ENCODE measurements at regions not wholly inside any gene's neighbourhood (a gene's known extent, or its start where the extent isn't known, plus 50 kb on each side); places are given as distances from the start of the nearest gene placed in this dataset.

DNA sequence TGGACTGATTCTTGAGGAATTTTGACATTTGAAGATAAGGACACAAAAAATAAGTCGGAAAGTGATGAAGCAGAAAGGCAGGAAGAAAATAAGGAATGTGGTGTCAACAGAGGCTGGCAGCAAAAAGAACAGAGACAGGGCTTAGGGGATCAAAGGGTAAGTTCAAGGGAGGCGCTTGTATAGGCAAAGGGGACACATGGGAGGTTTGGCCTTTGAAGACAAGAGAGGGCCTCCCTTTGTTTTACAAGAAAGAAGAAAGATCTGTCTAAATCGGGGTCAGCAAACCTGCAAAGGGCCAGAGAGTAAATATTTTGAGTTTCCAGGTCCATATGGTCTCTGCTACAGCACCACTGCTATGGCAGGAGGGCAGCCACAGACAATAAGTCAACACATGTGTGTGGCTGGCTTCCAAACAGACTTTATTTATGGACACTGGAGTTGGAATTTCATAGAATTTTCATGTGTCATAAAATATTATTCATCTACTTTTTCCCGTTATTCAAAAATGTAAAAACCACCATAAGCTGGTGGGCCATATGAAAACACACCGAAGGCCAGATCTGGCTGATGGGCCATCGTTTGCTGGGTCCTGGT is 112.0 kb upstream of the FBXL7 start:
- Histone ChIP-seq H3K36me3 (no peaks in the 10 kb centered on the region), H3K27ac (no peak overlapping the region), H3K27me3 (no peaks in the 10 kb centered on the region), H3K4me1 (no peaks in the 10 kb centered on the region), H3K9me3 (no peaks in the 10 kb centered on the region), H3K4me3 (no peak overlapping the region)
- TF ChIP-seq, protein P1, sequence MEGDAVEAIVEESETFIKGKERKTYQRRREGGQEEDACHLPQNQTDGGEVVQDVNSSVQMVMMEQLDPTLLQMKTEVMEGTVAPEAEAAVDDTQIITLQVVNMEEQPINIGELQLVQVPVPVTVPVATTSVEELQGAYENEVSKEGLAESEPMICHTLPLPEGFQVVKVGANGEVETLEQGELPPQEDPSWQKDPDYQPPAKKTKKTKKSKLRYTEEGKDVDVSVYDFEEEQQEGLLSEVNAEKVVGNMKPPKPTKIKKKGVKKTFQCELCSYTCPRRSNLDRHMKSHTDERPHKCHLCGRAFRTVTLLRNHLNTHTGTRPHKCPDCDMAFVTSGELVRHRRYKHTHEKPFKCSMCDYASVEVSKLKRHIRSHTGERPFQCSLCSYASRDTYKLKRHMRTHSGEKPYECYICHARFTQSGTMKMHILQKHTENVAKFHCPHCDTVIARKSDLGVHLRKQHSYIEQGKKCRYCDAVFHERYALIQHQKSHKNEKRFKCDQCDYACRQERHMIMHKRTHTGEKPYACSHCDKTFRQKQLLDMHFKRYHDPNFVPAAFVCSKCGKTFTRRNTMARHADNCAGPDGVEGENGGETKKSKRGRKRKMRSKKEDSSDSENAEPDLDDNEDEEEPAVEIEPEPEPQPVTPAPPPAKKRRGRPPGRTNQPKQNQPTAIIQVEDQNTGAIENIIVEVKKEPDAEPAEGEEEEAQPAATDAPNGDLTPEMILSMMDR (IDR thresholded peaks at IDR 0.05): no peak
- DNase-seq (ENCODE audit: low spot score): no peak

DNA sequence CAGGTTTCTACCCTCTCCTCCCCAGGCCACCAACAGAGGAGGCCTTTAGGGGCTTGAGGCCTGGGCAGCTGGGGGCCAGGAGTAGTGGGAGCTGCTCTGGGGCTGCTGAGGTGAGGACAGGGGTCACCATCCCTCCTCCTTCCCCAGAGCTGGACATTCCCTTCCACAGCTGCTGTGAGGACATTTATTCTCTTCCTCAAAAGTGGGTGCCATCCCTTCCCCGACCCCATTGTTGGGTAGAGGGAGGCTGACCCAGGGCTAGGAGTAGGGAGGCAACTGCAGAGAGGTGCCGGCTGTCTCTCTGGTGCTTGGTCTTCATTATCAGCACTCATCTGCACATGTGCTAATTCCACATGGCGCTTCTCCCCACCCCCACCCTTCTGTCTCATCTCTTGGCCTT is 113.9 kb upstream of the FBXL7 start:
- H3K27ac ChIP-seq: no peak overlapping the region
- no peaks in the 10 kb centered on the region for H3K27me3 ChIP-seq
- no peaks in the 10 kb centered on the region for H3K36me3 ChIP-seq
- TF ChIP-seq, protein P1 (IDR thresholded peaks at IDR 0.05): no peak
- H3K9me3 ChIP-seq: no peaks in the 10 kb centered on the region
- H3K4me1 ChIP-seq: no peaks in the 10 kb centered on the region
- H3K4me3 ChIP-seq: no peak overlapping the region
- no peak for DNase-seq (ENCODE audit: low spot score)

DNA sequence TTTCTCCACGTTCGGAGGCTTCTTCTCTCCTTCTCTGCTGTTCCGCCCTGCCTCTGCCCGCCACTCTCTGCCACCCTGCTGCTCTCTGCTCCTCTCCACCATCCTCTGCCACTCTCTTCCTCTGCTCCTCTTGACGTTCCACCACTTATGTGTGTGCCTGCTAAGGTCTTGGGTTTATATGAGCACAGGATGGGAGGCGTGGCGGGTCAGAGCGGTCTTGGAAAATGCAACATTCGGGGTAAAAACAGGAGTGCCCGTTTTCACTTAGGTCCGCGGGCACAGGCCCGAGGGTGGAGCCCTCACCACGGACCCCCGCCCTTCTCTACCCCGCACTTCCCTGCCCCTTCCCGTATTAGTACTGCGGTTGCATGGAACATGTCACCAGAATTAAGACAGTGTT is 114.4 kb upstream of the FBXL7 start:
- H3K4me1 ChIP-seq: no peaks in the 10 kb centered on the region
- H3K4me3 ChIP-seq: no peak overlapping the region
- H3K27me3 ChIP-seq: no peaks in the 10 kb centered on the region
- no peak overlapping the region for H3K27ac ChIP-seq
- no peaks in the 10 kb centered on the region for H3K9me3 ChIP-seq
- no peaks in the 10 kb centered on the region for H3K36me3 ChIP-seq
- DNase-seq (ENCODE audit: low spot score): no peak
- TF ChIP-seq, protein P1 (IDR thresholded peaks at IDR 0.05): no peak

DNA sequence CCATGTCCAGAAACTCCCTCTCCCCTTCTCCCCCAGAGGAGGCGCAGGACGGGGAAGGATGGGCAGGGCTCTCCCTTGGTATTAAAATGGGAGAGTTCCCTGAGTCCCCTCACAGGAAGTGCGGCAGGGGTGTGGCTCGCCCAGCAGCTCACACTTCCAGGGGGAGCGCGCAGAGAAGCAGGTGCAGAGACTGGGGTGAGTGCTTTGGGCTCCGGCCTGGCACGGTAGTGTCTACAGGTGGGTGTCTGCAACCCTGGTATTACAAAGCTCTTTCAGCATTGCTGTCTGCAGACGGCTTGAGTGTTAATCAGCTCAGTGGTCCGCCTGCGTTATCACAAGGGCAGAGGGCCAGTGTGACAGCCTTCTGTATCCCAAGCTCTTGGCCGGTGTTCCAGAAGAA is 114.9 kb upstream of the FBXL7 start:
- Histone ChIP-seq H3K27me3 (no peaks in the 10 kb centered on the region), H3K27ac (no peak overlapping the region), H3K4me1 (no peaks in the 10 kb centered on the region), H3K4me3 (no peak overlapping the region), H3K36me3 (no peaks in the 10 kb centered on the region), H3K9me3 (no peaks in the 10 kb centered on the region)
- no peak for DNase-seq (ENCODE audit: low spot score)
- TF ChIP-seq, protein P1 (IDR thresholded peaks at IDR 0.05): no peak

DNA sequence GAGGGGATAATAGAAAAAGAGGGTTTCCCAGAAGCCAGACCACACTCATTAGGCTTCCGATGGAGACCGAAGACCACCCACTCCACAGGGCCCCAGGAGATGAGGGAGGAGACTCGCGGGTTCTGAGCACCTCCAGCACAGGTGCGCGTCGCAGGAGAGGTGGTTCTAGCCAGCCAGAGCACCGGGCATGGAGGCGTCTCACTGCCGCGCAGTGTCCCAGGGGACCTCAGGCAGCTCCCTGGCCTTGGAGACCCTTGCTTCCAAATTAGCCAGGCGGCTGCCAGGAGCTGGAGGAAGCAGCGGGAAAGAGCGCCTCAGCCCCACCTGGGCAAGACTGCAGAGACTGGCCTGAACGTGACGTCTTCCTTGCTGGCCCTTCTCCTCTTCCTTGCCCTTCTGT is 115.4 kb upstream of the FBXL7 start:
- no peaks in the 10 kb centered on the region for H3K9me3 ChIP-seq
- TF ChIP-seq, protein P1 (IDR thresholded peaks at IDR 0.05): no peak
- H3K4me3 ChIP-seq: no peak overlapping the region
- H3K4me1 ChIP-seq: no peaks in the 10 kb centered on the region
- no peak overlapping the region for H3K27ac ChIP-seq
- H3K27me3 ChIP-seq: no peaks in the 10 kb centered on the region
- no peak for DNase-seq (ENCODE audit: low spot score)
- H3K36me3 ChIP-seq: no peaks in the 10 kb centered on the region

DNA sequence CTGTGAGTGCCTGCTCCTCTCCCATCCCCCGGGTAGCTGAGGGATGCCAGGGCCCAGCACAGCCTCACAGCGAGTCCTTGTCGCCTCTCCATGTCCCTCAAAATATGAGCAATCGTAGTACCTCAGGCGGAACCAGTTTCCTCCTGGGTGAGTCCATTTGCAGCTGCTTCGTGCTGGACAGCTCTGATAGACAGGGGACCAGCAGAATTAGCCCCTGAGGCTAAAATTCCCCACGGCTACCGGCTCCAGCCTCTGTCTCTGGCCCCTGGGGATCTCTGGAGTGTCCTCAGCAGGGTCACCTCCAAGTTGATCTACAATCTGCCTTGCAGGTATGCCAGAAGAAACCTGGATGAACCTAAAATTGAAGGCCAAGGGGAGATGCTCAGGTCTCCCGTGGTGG is 115.8 kb upstream of the FBXL7 start:
- Histone ChIP-seq H3K27ac (no peak overlapping the region), H3K36me3 (no peaks in the 10 kb centered on the region), H3K4me3 (no peak overlapping the region), H3K4me1 (no peaks in the 10 kb centered on the region), H3K9me3 (no peaks in the 10 kb centered on the region), H3K27me3 (no peaks in the 10 kb centered on the region)
- TF ChIP-seq, protein P1 (IDR thresholded peaks at IDR 0.05): no peak
- DNase-seq (ENCODE audit: low spot score): no peak

All from right atrium auricular region (tissue), 2 donors.